GM13977 (cell line): ENCODE measurements at regions not wholly inside any gene's neighbourhood (a gene's known extent, or its start where the extent isn't known, plus 50 kb on each side); places are given as distances from the start of the nearest gene placed in this dataset.

Source experiments
- DNase-seq: peaks from one replicate; pipeline ENCODE4 v3.0.0; 2012; ENCODE audit warnings: low spot score
- in situ Hi-C: fragments of 300-500 bp; cut with MboI; formaldehyde crosslinking; loops from one replicate; pipeline ENCODE4 v1.12.0; 2022; ENCODE audit warnings: low sequenced_read_pairs, low pct_unique_long_range_greater_than_20kb, mixed read lengths, inconsistent platforms; ENCODE audit not compliant: unreplicated experiment
- TF ChIP-seq, protein P1 (sequence below): IDR thresholded peaks from 2 replicates; pipeline ENCODE4 v1.5.1; 2012; ENCODE audit warnings: mild to moderate bottlenecking, control low read depth; ENCODE audit not compliant: insufficient read depth; ENCODE audit errors: extremely low read depth, missing control alignments

DNA sequence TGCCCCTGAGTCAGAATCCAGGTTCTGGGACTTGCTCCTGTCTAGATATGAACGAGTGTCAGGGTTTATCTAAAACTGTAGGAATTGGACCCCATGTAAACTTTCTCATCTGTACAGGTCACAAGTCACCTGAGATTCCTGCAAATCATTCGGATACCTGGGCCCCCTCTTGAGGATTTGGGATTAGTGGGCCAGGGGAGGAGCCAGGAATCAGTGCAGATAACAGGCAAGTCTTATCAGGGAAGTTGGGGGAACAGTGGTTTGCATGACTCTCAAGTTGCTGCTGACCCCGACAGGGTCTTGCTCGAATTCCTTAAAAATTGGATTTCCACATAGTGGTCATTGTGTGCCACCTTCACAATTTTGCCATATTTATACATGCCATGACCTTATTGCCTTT is 188.4 kb upstream of the LYZL1 start:
- in situ Hi-C loops, result no loop called here
- TF ChIP-seq, protein P1, sequence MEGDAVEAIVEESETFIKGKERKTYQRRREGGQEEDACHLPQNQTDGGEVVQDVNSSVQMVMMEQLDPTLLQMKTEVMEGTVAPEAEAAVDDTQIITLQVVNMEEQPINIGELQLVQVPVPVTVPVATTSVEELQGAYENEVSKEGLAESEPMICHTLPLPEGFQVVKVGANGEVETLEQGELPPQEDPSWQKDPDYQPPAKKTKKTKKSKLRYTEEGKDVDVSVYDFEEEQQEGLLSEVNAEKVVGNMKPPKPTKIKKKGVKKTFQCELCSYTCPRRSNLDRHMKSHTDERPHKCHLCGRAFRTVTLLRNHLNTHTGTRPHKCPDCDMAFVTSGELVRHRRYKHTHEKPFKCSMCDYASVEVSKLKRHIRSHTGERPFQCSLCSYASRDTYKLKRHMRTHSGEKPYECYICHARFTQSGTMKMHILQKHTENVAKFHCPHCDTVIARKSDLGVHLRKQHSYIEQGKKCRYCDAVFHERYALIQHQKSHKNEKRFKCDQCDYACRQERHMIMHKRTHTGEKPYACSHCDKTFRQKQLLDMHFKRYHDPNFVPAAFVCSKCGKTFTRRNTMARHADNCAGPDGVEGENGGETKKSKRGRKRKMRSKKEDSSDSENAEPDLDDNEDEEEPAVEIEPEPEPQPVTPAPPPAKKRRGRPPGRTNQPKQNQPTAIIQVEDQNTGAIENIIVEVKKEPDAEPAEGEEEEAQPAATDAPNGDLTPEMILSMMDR, result no peak
- no peak for DNase-seq

- TF ChIP-seq, protein P1, result no peak
- DNase-seq, result no peak
- in situ Hi-C loops, result no loop called here
These were observed 186.6 kb upstream of the LYZL1 start for GRCh38 chr10:29102233-29102632.

DNA sequence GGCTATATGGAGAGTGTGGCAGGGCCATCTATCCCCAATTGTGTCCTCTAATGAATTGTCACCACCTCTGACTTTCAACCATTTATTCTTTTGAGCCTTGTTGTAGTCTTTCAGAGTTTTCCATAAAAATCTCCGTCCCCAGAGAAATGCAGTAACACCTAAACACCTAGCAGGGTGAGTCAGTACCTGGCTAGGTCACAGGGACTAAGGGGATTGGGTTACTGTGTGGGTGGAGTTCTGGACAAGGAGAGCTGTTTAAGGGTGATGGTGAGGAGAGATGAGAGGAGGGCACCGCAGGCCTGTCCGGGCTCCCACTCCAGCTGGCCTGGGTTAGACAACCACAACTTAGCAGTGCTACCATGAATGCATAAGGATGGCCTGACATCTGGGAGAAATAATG is 186.2 kb upstream of the LYZL1 start:
- no peak for DNase-seq
- TF ChIP-seq, protein P1, result no peak
- in situ Hi-C loops, result no loop called here

GRCh38 chr10:29104661-29105399 is 184.0 kb upstream of the LYZL1 start:
- in situ Hi-C loops, result no loop called here
- no peak for DNase-seq
- TF ChIP-seq, protein P1, result no peak

DNA sequence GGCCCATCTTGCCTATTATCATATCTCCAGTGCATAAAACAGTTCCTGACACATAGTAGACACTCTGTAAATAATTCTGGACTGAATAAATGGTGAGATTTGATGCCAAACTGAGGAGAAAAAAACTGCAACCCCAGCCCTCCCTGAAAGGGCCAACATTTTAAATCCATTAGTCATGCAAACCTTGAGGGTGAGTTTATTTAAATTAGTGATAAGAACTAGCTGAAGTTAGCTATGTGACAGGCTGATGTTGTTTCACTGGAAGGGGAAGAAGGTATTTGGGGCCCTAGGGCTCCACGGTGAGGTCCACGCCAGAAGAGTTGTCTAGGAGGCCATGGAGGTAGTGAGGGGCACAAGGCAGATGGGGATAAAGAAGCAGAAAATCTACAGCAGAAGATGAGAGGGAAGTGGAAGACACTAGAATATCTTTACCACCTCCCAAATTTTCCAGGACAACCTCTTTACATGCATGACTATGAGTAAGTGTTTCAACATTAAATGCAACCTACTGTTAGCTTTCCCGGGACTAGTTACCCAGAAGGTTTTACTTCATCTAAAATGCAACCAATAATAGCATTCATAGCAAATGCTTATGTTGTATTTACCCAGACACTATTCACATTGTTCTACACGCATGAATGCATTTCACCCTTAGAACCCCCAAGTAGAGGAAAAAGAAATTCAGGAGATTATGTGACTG is 183.2 kb upstream of the LYZL1 start:
- DNase-seq, result no peak
- TF ChIP-seq, protein P1, result no peak
- in situ Hi-C loops, result no loop called here

DNA sequence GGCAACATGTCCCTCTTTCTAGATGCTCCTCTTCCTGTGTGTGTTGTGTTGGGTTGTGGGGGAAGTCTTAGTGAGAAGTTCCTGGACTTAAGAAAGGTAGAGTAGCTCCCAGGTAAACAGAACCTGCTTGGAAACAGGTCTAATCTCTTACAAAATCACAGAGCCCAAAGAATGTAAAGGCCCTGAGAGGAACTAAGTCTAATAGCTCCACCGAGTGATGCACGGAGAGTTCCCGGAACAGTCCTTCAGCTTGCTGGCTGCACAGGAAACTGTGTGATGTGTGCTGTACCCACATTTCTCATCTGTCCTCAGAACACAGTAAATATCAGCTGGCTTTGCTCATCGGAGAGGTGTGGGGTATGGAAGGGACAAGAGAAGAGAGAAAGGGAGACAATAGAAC is 182.6 kb upstream of the LYZL1 start:
- no peak for DNase-seq
- in situ Hi-C loops, result no loop called here
- TF ChIP-seq, protein P1, result no peak
